ENCODE measurements at regions not wholly inside any gene's neighbourhood (a gene's known extent, or its start where the extent isn't known, plus 50 kb on each side); places are given as distances from the start of the nearest gene placed in this dataset.

DNA sequence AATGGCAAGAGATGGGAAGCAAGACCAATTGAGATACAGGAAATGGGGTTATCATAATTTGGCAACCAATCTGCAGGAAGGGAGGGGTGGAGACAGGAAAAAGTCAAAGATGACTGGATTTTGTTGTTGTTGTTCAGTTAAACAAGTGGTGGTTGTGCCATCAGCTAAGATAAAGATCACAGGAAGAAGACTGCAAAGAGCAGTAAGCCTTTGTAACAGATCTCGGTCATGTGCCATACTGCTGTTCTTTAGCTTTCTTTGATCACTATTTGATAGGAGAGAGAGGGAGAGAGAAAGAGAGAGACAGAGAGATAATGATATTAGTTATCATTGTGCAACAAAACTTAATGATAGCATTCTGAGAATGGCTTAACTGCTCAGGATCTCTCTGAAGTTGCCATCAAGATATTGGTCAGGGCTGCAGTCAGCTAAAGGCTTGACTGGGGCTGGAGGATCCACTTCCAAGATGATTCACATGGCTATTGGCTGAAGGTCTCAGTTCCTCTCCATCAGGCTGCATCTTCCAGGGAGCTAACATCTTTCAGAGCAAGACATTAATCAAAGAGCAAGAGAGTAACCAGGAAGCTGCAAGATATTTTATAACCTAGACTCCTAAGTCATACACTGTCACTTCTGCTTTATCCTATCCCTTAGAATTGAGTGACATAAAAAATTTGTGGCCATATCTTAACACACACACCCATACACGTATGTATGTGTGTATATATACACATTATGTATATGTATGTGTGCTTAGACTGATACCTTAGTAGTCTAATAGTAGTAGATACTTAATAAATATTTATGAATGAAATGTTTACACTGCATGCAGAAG is 405.0 kb downstream of the SHISA9 start:
- no peaks in the 10 kb centered on the region for H3K4me1 ChIP-seq
- DNase-seq, result no peak
- H3K4me3 ChIP-seq, result no peak overlapping the region
- TF ChIP-seq, protein P1, sequence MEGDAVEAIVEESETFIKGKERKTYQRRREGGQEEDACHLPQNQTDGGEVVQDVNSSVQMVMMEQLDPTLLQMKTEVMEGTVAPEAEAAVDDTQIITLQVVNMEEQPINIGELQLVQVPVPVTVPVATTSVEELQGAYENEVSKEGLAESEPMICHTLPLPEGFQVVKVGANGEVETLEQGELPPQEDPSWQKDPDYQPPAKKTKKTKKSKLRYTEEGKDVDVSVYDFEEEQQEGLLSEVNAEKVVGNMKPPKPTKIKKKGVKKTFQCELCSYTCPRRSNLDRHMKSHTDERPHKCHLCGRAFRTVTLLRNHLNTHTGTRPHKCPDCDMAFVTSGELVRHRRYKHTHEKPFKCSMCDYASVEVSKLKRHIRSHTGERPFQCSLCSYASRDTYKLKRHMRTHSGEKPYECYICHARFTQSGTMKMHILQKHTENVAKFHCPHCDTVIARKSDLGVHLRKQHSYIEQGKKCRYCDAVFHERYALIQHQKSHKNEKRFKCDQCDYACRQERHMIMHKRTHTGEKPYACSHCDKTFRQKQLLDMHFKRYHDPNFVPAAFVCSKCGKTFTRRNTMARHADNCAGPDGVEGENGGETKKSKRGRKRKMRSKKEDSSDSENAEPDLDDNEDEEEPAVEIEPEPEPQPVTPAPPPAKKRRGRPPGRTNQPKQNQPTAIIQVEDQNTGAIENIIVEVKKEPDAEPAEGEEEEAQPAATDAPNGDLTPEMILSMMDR (IDR thresholded peaks at IDR 0.05), result no peak
- no peak for TF ChIP-seq POLR2A (IDR thresholded peaks at IDR 0.05)
- WGBS, 2 donors, result 28 to 30% methylated on average over 2 of the region's 2 CpGs
- H3K27ac ChIP-seq, result no peak overlapping the region
- intact Hi-C loops (cut with DNase I), result no loop called here
- H3K27me3 ChIP-seq, result no peaks in the 10 kb centered on the region
- no peaks in the 10 kb centered on the region for H3K36me3 ChIP-seq
- no peaks in the 10 kb centered on the region for H3K9me3 ChIP-seq

DNA sequence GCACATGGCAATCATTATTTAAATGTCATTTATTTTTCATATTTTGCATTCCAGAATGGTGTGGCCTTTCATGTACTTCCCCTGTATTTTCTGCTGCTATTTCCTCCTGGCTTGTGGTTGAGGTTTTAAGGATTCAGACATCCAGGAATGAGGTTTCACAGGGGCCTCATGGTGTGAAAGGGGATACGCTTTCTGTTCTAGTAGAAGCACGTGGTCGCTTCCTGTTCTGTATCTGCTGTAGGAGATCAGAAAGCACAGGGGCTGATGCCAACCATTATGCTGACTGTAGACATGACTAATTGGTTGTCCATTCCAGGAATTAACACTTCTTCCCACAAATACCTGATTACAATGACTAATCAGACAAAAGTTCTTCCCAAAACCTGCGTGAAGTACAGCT is 405.9 kb downstream of the SHISA9 start:
- no peaks in the 10 kb centered on the region for H3K4me1 ChIP-seq
- no peak overlapping the region for H3K27ac ChIP-seq
- intact Hi-C loops (cut with DNase I), result no loop called here
- no peak overlapping the region for H3K4me3 ChIP-seq
- no peak for TF ChIP-seq POLR2A (IDR thresholded peaks at IDR 0.05)
- TF ChIP-seq, protein P1 (IDR thresholded peaks at IDR 0.05), result no peak
- no peaks in the 10 kb centered on the region for H3K27me3 ChIP-seq
- DNase-seq, result no peak
- WGBS, 2 donors, result 22 to 29% methylated on average over 4 of the region's 4 CpGs
- H3K36me3 ChIP-seq, result no peaks in the 10 kb centered on the region
- H3K9me3 ChIP-seq, result no peaks in the 10 kb centered on the region

DNA sequence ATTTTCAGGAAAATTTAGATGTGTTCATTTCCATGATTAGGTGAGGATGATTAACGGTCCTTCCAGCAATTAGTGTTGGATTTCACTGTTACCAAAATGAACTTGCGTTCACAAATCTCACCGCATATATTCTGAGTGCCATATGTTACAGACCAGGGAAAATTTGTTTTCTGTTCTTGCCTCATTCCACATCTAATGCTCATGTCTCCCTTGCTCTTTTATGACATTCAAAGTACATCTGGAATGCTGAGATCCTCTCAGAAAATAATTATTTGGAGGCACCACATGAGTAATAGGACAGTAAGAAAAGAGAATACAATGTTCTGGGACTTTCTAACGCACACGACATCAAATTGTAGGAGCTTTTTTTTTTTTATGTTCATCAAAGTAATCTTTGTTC is 406.5 kb downstream of the SHISA9 start:
- H3K9me3 ChIP-seq, result no peaks in the 10 kb centered on the region
- no peaks in the 10 kb centered on the region for H3K4me1 ChIP-seq
- no peaks in the 10 kb centered on the region for H3K36me3 ChIP-seq
- 82 to 87% methylated on average over 5 of the region's 5 CpGs for WGBS, 2 donors
- H3K4me3 ChIP-seq, result no peak overlapping the region
- no peak for TF ChIP-seq POLR2A (IDR thresholded peaks at IDR 0.05)
- TF ChIP-seq, protein P1 (IDR thresholded peaks at IDR 0.05), result no peak
- no peak for DNase-seq
- intact Hi-C loops (cut with DNase I), result no loop called here
- no peaks in the 10 kb centered on the region for H3K27me3 ChIP-seq
- no peak overlapping the region for H3K27ac ChIP-seq

DNA sequence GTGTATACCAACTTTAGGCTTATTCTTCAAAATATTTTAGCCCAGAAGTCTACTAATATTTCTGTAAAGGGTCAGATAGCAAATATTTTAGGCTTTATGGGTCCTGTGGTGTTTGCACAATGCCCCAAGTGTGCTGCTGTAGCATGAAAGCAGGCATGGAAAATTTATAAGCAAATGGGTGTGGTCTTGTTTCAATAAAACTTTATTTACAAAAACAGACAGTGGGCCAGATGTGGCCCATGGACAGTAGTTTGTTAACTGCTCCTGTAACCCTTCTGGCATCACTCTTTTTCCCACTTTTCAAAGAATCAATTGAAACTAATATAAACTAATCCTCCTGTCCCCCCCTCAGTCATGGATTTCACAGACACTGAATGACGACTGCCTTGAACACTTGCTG is 410.7 kb downstream of the SHISA9 start:
- no peaks in the 10 kb centered on the region for H3K9me3 ChIP-seq
- no peak for DNase-seq
- no peaks in the 10 kb centered on the region for H3K27me3 ChIP-seq
- 82 to 94% methylated on average over 1 of the region's 1 CpG for WGBS, 2 donors
- no peaks in the 10 kb centered on the region for H3K4me1 ChIP-seq
- no peak for TF ChIP-seq POLR2A (IDR thresholded peaks at IDR 0.05)
- TF ChIP-seq, protein P1 (IDR thresholded peaks at IDR 0.05), result no peak
- H3K27ac ChIP-seq, result no peak overlapping the region
- intact Hi-C loops (cut with DNase I), result no loop called here
- H3K4me3 ChIP-seq, result no peak overlapping the region
- H3K36me3 ChIP-seq, result no peaks in the 10 kb centered on the region

DNA sequence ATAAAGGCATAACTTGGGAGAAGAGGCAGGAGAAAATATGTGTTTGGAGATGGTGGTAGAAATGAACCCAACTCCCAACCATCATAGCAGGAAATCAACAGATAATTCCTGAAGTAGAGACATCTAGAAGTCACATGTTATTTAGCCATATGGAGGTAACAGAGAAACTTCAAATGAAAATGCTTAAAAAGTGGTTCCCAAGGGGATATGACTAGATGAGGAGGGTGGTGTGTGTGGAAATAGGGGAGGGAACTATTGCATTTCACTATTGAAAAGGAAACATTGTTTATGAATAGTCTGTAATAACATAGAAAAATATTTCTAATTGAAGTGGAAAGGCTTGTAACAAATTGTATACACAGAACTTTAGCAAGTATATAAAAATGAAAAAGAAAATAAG is 412.0 kb downstream of the SHISA9 start:
- intact Hi-C loops (cut with DNase I), result no loop called here
- TF ChIP-seq POLR2A (IDR thresholded peaks at IDR 0.05), result no peak
- TF ChIP-seq, protein P1 (IDR thresholded peaks at IDR 0.05), result no peak
- H3K4me3 ChIP-seq, result no peak overlapping the region
- H3K27ac ChIP-seq, result no peak overlapping the region
- DNase-seq, result no peak
- H3K27me3 ChIP-seq, result no peaks in the 10 kb centered on the region
- no peaks in the 10 kb centered on the region for H3K4me1 ChIP-seq
- H3K36me3 ChIP-seq, result no peaks in the 10 kb centered on the region
- no peaks in the 10 kb centered on the region for H3K9me3 ChIP-seq
